Right lobe of liver (tissue), 4 donors: ENCODE measurements at regions not wholly inside any gene's neighbourhood (a gene's known extent, or its start where the extent isn't known, plus 50 kb on each side); places are given as distances from the start of the nearest gene placed in this dataset.

Source experiments
- POLR2A ChIP-seq: fragments of 450-650 bp; IDR thresholded peaks from one replicate; pipeline ENCODE4 v1.6.1; 2017; ENCODE audit warnings: antibody characterized with exemption, mild to moderate bottlenecking
- TF ChIP-seq, protein P1 (sequence below), 4 donors: fragments of 200-600 bp in 3 of 4; fragments of 450-650 bp in 1 of 4; IDR thresholded peaks; one replicate each; pipeline versions ENCODE4 v1.5.1 to v1.8.0; 2016 to 2022; ENCODE audit warnings: antibody characterized with exemption in 4 of 4, mild to moderate bottlenecking in 2 of 4
- donor health status: DM: no; HTN: no; CAD: no.
- donor health status: DM: no; HTN: no; CAD: no.
- donor health status: DM: no; HTN: yes; CAD: no.

GRCh38 chr7:391411-391951, 101.5 kb downstream of the FOXL3 start:
- TF ChIP-seq, protein P1, sequence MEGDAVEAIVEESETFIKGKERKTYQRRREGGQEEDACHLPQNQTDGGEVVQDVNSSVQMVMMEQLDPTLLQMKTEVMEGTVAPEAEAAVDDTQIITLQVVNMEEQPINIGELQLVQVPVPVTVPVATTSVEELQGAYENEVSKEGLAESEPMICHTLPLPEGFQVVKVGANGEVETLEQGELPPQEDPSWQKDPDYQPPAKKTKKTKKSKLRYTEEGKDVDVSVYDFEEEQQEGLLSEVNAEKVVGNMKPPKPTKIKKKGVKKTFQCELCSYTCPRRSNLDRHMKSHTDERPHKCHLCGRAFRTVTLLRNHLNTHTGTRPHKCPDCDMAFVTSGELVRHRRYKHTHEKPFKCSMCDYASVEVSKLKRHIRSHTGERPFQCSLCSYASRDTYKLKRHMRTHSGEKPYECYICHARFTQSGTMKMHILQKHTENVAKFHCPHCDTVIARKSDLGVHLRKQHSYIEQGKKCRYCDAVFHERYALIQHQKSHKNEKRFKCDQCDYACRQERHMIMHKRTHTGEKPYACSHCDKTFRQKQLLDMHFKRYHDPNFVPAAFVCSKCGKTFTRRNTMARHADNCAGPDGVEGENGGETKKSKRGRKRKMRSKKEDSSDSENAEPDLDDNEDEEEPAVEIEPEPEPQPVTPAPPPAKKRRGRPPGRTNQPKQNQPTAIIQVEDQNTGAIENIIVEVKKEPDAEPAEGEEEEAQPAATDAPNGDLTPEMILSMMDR (IDR thresholded peaks at IDR 0.05): no peak
- no peak for TF ChIP-seq POLR2A
